GM18907 (cell line): ENCODE measurements at regions not wholly inside any gene's neighbourhood (a gene's known extent, or its start where the extent isn't known, plus 50 kb on each side); places are given as distances from the start of the nearest gene placed in this dataset.

Experiments
- ATAC-seq: cut with Tn5 transposase; IDR thresholded peaks from one replicate; pipeline ENCODE4 v1.9.1; 2021; ENCODE audit warnings: mild to moderate bottlenecking, moderate library complexity; ENCODE audit not compliant: unreplicated experiment

DNA sequence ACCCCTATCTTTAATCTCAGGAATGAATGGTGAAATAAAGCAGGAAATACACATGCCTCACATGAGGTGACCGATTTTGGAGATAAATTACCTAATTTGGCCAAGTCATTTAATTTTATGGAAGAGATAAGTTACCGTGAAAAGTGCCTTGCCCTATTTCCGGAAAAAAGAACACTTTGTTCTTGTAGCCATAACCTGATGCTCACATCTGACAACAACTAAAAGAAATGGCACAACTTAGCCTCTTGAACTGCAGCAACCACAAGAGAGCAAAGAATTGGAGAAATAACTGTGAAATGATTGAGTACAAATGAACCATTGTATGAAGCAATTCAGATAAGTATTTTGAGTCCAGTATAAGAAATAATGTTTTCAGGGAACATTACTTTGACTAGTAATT, 628.1 kb upstream of the TYRP1 start:
- no peak for ATAC-seq

- no peak for ATAC-seq
These were observed 627.5 kb upstream of the TYRP1 start for GRCh38 chr9:12065686-12066085.

DNA sequence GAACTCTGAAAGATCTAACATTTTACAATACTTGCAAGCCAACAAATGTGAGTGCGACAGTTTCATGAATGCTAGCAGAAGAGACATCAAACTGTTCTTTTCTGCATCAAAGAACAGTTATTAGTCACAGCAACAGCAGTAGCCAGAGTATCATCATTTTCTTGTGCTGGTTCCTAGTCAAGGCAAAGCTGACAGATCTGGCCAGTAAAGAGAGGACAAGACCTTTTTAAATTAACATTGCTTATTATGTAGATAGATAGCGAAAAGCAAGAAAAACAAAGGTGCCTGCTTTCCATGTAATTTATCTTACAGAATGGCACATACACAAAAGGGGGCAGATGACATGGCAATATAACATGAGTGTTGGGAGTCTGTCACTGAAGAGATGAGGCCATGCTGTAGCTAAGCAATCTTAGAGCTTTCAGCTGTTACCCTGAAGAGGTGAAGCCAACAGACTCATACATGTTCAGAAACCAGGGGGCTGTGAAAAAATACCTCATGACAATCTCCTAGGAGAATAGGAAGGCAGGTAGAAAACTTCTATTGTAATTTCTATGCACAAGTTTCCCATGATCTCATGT, 626.6 kb upstream of the TYRP1 start:
- ATAC-seq: no peak

GRCh38 chr9:12069366-12069765, 623.8 kb upstream of the TYRP1 start:
- no peak for ATAC-seq

DNA sequence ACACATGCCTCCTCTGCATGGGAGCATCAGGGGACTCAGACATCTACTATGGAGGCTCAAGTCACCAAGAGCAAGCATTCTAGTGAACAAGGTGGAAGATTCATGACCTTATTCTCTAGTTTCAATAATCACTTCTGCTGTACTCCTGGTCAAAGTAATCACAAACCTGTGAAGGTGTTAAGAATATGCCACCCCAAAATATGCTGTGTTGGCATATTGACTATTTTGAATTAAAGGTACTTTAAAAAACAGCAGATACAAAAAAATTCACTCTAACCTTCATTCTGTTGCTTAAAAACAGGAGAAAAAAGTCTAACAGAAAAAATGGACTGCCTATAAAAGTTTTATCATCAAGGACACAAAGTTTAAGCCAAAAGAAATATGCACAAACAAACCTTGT, 607.8 kb upstream of the TYRP1 start:
- ATAC-seq: no peak

DNA sequence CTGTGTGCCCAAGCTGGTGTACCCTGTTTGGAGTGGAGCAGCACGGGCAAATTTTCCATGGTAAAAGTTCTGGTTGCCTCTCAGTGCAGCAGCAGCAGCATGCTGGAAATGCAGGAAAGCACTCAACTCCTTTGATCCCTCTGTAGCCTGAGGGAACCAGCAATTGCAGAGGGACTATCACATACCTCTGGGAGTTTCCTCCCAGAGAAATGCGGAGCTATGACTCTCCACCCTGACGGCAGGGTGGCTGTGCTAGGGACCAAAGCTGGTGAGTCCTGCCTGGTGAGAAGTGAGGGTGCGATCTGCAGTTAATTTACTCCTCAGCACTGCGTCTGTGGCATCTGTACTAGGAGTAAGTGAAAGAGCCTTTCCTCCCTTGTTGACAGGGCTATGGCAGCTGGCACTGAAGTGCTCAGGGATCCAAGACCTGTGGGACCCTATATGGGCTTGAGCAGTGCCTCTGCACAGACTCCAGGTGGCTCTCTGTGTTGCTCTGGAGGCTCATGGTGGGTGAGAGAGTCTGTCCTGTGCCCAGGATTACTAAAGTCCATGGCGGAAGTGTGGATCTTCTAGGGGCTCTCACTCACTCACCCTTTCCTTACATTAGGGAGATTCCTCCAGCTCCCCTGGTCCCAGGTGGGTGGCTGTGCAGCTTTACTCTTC, 601.2 kb upstream of the TYRP1 start:
- ATAC-seq: no peak

GRCh38 chr9:12094046-12094445, 599.1 kb upstream of the TYRP1 start:
- ATAC-seq: no peak

GRCh38 chr9:12095931-12096330, 597.3 kb upstream of the TYRP1 start:
- no peak for ATAC-seq

GRCh38 chr9:12133416-12133815, 559.8 kb upstream of the TYRP1 start:
- ATAC-seq: no peak

- no peak for ATAC-seq
These were observed 551.8 kb upstream of the TYRP1 start for GRCh38 chr9:12141422-12141821.

DNA sequence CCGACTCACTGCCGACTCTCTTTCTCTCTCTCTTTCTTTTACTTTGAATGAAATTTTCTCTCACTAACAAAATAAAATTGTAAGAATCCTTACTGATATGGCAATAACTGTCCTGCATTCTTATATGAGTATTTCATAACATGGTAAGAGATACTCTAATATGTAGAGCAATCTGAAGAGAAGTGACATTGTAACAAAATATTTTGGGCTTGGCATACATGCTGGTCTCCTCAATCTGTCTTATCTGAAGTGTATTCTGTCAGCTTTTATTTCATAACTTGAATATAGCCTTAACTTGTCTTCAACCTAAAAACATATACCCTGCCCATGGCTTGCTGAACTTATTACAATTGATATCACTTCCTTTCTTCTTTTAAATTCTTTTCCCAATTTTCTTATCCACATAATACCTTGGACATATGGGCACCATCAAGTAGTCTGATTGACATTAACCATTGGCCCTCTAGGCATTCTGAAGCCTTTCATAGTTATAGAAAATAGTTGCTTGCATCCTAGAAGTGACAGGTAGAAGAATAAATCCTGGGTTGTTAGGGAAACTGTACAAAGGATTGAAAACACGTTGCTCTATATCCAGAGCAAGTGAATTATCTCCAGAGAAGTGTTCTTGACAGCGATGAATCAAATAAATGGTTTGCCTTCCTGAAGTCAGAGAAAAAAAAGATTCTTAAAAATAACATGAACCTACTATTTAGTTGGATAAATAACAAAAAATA, 537.6 kb upstream of the TYRP1 start:
- no peak for ATAC-seq

DNA sequence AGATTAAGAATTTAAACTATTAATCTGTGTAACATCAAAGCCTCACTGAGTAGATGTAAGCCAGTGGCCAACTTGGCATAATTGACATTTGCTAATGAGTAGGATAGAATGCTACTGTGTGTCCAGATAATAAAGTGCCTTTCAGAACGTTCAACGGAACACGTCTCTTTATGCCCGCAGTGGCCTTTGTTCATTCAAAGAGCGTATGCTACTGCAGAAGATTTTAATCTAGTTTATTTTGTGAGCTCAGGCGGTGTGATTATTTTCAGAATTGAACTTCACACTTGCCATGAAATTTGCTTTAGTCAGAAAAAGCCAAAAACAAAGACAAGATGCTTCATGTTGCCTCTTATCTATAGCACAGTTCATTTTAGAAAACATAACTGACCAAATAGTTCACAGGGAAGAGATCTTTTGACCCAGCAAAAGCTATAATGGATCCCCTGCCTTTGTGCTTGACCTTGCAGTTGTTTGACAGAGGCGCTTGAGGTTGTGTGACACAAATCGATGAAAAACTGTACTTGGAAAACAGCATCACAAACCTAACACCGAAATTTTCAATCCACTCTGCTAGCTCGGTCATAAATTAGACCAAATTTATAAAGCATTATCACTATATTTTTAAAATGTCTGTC, 530.9 kb upstream of the TYRP1 start:
- ATAC-seq: no peak

DNA sequence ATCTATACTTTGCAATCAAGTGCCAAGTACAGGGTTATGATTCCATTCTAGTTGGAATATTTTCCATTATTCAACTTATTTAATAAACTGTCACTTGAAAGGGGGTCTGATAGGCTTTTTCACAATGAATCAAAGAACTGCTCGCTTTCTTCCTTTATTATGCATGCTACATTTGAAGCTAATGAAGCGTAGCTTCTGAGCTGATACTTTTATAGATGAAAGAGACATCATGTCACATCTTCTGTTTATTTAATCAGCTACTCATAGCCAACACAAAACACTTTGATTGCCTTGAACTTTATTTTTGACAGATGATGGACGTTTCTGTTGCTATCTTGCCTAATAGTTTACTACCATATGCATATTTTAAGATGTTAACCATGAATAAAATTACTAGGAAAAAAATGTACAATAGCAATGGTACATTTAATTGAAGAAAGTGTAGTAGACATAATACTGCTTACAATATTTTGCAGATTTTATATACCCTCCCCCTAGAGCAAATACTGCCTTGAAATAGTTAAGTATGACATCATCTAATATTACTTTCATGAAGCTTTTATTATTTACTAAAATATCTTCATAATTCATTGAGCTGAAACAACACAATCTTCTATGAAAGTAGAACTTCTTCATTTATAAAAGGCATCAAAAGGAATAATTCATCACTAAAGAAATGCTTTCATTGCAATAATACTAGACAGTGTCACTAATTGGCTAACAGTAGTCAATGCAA, 529.3 kb upstream of the TYRP1 start:
- ATAC-seq: no peak

DNA sequence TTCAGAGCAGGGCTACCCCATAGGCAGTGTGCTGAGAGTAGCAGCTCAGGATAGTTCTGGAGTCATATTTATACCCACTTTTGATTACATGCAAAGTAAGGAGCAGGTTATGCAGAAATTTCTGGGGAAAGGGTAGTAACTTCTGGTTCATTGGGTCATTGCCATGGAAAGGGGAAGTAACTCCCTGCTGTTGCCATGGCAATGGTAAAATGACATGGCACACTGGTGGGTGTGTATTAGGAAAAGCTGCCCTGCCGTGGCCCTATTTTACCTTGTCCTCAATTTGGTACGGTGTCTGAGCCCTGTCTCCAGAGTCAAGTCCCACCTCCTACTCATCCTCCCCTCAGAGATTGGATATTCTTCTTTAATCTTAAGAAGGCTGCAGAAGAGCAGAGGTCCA, 526.7 kb upstream of the TYRP1 start:
- ATAC-seq: no peak

GRCh38 chr9:12170456-12170855, 522.7 kb upstream of the TYRP1 start:
- ATAC-seq: no peak

DNA sequence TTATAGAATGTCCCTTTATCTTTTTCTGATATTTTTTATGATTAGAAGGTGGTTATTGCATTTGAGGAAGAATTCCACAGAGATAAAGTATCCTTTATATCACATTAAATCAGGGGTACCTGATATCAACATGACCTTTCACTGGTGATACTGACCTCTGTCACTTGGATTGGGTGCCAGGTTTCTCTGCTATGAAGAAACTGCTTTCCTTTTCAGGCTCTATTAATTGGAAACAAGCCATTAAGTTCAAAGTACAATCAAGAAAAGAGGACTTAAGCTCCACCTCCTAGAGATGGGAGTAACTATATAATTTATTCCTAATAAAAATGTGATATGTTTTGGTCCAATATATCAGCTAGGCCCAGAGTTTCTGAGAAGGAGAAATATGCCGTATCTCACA, 514.6 kb upstream of the TYRP1 start:
- no peak for ATAC-seq

- no peak for ATAC-seq
These were observed 510.4 kb upstream of the TYRP1 start for GRCh38 chr9:12182806-12183205.

GRCh38 chr9:12183321-12183720, 509.9 kb upstream of the TYRP1 start:
- ATAC-seq: no peak

- ATAC-seq: no peak
These were observed 507.3 kb upstream of the TYRP1 start for GRCh38 chr9:12185856-12186255.

DNA sequence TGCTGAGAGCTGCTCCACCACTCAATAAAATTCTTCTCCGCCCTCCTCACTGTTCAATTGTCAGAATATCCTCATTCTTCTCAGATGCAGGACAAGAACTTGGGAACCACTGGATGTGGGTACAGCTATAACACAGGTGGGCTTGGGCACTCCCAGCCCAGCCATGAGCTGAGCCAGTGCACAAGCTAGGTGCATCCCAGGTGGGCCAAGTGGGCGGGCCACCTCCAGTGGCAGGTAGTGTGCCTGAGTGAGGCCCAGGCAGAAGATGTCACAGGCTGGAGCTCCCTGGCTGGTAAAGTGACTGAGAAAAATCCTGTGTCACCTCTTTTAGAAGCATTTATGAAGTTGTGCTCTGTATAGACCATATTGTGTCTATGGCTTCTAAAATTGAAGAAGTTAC, 501.6 kb upstream of the TYRP1 start:
- no peak for ATAC-seq

- ATAC-seq: no peak
These were observed 498.5 kb upstream of the TYRP1 start for GRCh38 chr9:12194731-12195130.
